Upper lobe of left lung (tissue), 4 donors: ENCODE measurements at regions not wholly inside any gene's neighbourhood (a gene's known extent, or its start where the extent isn't known, plus 50 kb on each side); places are given as distances from the start of the nearest gene placed in this dataset.

Source experiments
- POLR2A ChIP-seq, 4 donors: fragments of 450-650 bp; IDR thresholded peaks; one replicate each; pipeline ENCODE4 v1.5.1; 2016 to 2017; ENCODE audit warnings: antibody characterized with exemption in 4 of 4, mild to moderate bottlenecking in 2 of 4
- POLR2AphosphoS5 ChIP-seq, 2 donors: sonication (generic); formaldehyde crosslinking; IDR thresholded peaks; one replicate each; pipeline ENCODE4 v1.5.1; 2017; ENCODE audit warnings: antibody characterized with exemption in 2 of 2
- TF ChIP-seq, protein P1 (sequence below), 6 experiments: fragments of 450-650 bp in 4 of 6; fragments of 200-600 bp in 2 of 6; sonication (generic) in 2 of 6; IDR thresholded peaks; one replicate each; pipeline ENCODE4 v1.5.1; 2016 to 2019; ENCODE audit warnings: antibody characterized with exemption in 6 of 6

DNA sequence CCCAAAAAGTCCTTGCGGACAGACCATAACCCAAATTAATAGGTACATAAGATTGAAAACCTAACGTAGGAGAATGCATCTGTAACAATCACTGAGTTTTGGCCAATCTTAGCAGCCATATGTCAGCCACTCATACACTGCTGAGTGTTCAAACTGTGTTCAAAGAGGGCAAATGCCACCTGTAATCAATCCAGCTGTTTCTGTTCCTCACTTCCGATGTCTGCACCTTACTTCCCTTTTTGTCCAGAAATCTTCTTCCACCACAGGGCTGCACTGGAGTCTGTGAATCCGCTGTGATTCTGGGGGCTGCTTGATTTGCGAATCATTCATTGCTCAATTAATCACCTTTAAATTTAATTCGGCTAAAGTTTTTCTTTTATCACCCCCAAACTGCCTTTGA lies 263.9 kb downstream of the ICE1 start:
- TF ChIP-seq POLR2AphosphoS5 (IDR thresholded peaks at IDR 0.05) (no peak), POLR2A (IDR thresholded peaks at IDR 0.05) (no peak)
- TF ChIP-seq, protein P1, sequence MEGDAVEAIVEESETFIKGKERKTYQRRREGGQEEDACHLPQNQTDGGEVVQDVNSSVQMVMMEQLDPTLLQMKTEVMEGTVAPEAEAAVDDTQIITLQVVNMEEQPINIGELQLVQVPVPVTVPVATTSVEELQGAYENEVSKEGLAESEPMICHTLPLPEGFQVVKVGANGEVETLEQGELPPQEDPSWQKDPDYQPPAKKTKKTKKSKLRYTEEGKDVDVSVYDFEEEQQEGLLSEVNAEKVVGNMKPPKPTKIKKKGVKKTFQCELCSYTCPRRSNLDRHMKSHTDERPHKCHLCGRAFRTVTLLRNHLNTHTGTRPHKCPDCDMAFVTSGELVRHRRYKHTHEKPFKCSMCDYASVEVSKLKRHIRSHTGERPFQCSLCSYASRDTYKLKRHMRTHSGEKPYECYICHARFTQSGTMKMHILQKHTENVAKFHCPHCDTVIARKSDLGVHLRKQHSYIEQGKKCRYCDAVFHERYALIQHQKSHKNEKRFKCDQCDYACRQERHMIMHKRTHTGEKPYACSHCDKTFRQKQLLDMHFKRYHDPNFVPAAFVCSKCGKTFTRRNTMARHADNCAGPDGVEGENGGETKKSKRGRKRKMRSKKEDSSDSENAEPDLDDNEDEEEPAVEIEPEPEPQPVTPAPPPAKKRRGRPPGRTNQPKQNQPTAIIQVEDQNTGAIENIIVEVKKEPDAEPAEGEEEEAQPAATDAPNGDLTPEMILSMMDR (IDR thresholded peaks at IDR 0.05): no peak
